OCI-LY1 (cell line): ENCODE measurements at regions not wholly inside any gene's neighbourhood (a gene's known extent, or its start where the extent isn't known, plus 50 kb on each side); places are given as distances from the start of the nearest gene placed in this dataset.

Experiments
- H2AFZ ChIP-seq: fragments of 200-600 bp; sonication (generic), shearing (Covaris generic); 2 replicates; pipeline ENCODE4 v1.6.0; 2014; ENCODE audit warnings: antibody characterized with exemption, mild to moderate bottlenecking, low read length
- H3F3A ChIP-seq: fragments of 200-600 bp; sonication (generic), shearing (Covaris generic); 2 replicates; pipeline ENCODE4 v1.6.0; 2014; ENCODE audit warnings: mild to moderate bottlenecking, antibody characterized with exemption, low read length, moderate library complexity; ENCODE audit not compliant: insufficient read depth
- H3K27ac ChIP-seq: fragments of 200-600 bp; sonication (generic); 2 replicates; pipeline ENCODE4 v1.5.1; 2014; ENCODE audit warnings: low read length, mixed run types, mild to moderate bottlenecking, low read depth; ENCODE audit not compliant: poor library complexity, severe bottlenecking
- H3K27me3 ChIP-seq: fragments of 200-600 bp; sonication (generic); 2 replicates; pipeline ENCODE4 v1.6.0; 2014; ENCODE audit warnings: antibody characterized with exemption, mild to moderate bottlenecking, low read length, moderate library complexity; ENCODE audit not compliant: insufficient read depth
- H3K36me3 ChIP-seq: fragments of 200-600 bp; sonication (generic); 2 replicates; pipeline ENCODE4 v1.6.1; 2014; ENCODE audit warnings: mild to moderate bottlenecking, antibody characterized with exemption, low read length, moderate library complexity, mixed read lengths; ENCODE audit not compliant: insufficient read depth
- H3K4me1 ChIP-seq: fragments of 200-600 bp; sonication (generic); 2 replicates; pipeline ENCODE4 v1.5.1; 2014; ENCODE audit warnings: mild to moderate bottlenecking, low read length, moderate library complexity; ENCODE audit not compliant: insufficient read depth, severe bottlenecking
- H3K4me2 ChIP-seq: fragments of 200-600 bp; sonication (generic), shearing (Covaris generic); 2 replicates; pipeline ENCODE4 v1.6.1; 2014; ENCODE audit warnings: low read length
- H3K4me3 ChIP-seq: fragments of 200-600 bp; sonication (generic); 2 replicates; pipeline ENCODE4 v1.5.1; 2014; ENCODE audit warnings: low read length, low read depth, mild to moderate bottlenecking, mixed read lengths; ENCODE audit not compliant: poor library complexity, severe bottlenecking
- H3K79me2 ChIP-seq: fragments of 200-600 bp; shearing (Covaris generic); 2 replicates; pipeline ENCODE4 v1.6.1; 2016; ENCODE audit warnings: mixed run types, low read length, mixed read lengths; ENCODE audit not compliant: insufficient read depth
- H3K9ac ChIP-seq: fragments of 200-600 bp; sonication (generic), shearing (Covaris generic); 2 replicates; pipeline ENCODE4 v1.6.1; 2014; ENCODE audit warnings: mild to moderate bottlenecking, low read length, mixed read lengths
- H3K9me2 ChIP-seq: fragments of 200-600 bp; sonication (generic), shearing (Covaris generic); 2 replicates; pipeline ENCODE4 v1.6.1; 2014; ENCODE audit warnings: low read depth, mild to moderate bottlenecking, low read length, mixed read lengths
- H3K9me3 ChIP-seq: fragments of 200-600 bp; shearing (Covaris generic); 2 replicates; pipeline ENCODE4 v1.6.1; 2014; ENCODE audit warnings: low read length, mixed read lengths
- H4K20me1 ChIP-seq: fragments of 200-600 bp; sonication (generic), shearing (Covaris generic); 2 replicates; pipeline ENCODE4 v1.6.0; 2016; ENCODE audit warnings: mild to moderate bottlenecking, low read length; ENCODE audit not compliant: insufficient read depth
- CTCF ChIP-seq: fragments of 200-600 bp; sonication (generic), shearing (Covaris generic); IDR thresholded peaks from 2 replicates; pipeline ENCODE4 v1.5.1; 2017; ENCODE audit warnings: mild to moderate bottlenecking, antibody characterized with exemption, low read length, moderate library complexity, mixed read lengths
- EZH2 ChIP-seq: fragments of 200-600 bp; sonication (generic), shearing (Covaris generic); IDR thresholded peaks from 2 replicates; pipeline ENCODE4 v1.8.0; 2017; ENCODE audit warnings: borderline replicate concordance, mixed run types, mild to moderate bottlenecking, antibody characterized with exemption, low read length, moderate library complexity, mixed read lengths

- Histone ChIP-seq H2AFZ (no peak overlapping the region), H3F3A (no peaks in the 10 kb centered on the region), H3K9me3 (no peaks in the 10 kb centered on the region), H3K4me3 (no peak overlapping the region), H3K27me3 (no peaks in the 10 kb centered on the region), H3K27ac (no peak overlapping the region), H3K9ac (no peak overlapping the region), H3K4me2 (no peak overlapping the region), H3K36me3 (no peaks in the 10 kb centered on the region), H3K79me2 (no peaks in the 10 kb centered on the region), H3K9me2 (no peaks in the 10 kb centered on the region), H4K20me1 (no peaks in the 10 kb centered on the region), H3K4me1 (no peaks in the 10 kb centered on the region)
- TF ChIP-seq CTCF = no peak
- TF ChIP-seq EZH2 = no peak
Measured at GRCh38 chr1:36737038-36737555, 254.4 kb upstream of the CSF3R start.

- Histone ChIP-seq H3K4me1 (no peaks in the 10 kb centered on the region), H3K4me2 (no peak overlapping the region), H3K9me3 (no peaks in the 10 kb centered on the region), H3K9me2 (no peaks in the 10 kb centered on the region), H3F3A (no peaks in the 10 kb centered on the region), H2AFZ (no peak overlapping the region), H3K79me2 (no peaks in the 10 kb centered on the region), H3K27me3 (no peaks in the 10 kb centered on the region), H3K27ac (no peak overlapping the region), H3K4me3 (no peak overlapping the region), H3K36me3 (no peaks in the 10 kb centered on the region), H3K9ac (no peak overlapping the region), H4K20me1 (no peaks in the 10 kb centered on the region)
- TF ChIP-seq EZH2 (no peak), CTCF (no peak)
Measured at GRCh38 chr1:36735939-36736730, 253.4 kb upstream of the CSF3R start.

GRCh38 chr1:36735436-36735835 is 252.7 kb upstream of the CSF3R start:
- H3K9me3 ChIP-seq = no peaks in the 10 kb centered on the region
- no peaks in the 10 kb centered on the region for H3F3A ChIP-seq
- no peak overlapping the region for H3K9ac ChIP-seq
- H3K4me3 ChIP-seq = no peak overlapping the region
- no peaks in the 10 kb centered on the region for H3K27me3 ChIP-seq
- H4K20me1 ChIP-seq = no peaks in the 10 kb centered on the region
- no peak overlapping the region for H3K4me2 ChIP-seq
- H3K27ac ChIP-seq = no peak overlapping the region
- TF ChIP-seq CTCF (no peak), EZH2 (no peak)
- no peak overlapping the region for H2AFZ ChIP-seq
- H3K4me1 ChIP-seq = no peaks in the 10 kb centered on the region
- no peaks in the 10 kb centered on the region for H3K9me2 ChIP-seq
- no peaks in the 10 kb centered on the region for H3K79me2 ChIP-seq
- no peaks in the 10 kb centered on the region for H3K36me3 ChIP-seq
